Testis (tissue), 2 donors: ENCODE measurements at regions not wholly inside any gene's neighbourhood (a gene's known extent, or its start where the extent isn't known, plus 50 kb on each side); places are given as distances from the start of the nearest gene placed in this dataset.
"Not testable (repeated sequence)": the region's sequence is repeated elsewhere in the genome, so short reads cannot be mapped to it uniquely, and the experiment has no call there.

Source experiments
- DNase-seq: peaks from one replicate; pipeline ENCODE4 v3.0.0-alpha.2; 2019
- H3K27ac ChIP-seq, 2 donors: fragments of 200-600 bp; sonication (generic); one replicate each; pipeline ENCODE4 v1.5.1; 2019
- H3K27me3 ChIP-seq: fragments of 200-600 bp; sonication (generic); one replicate; pipeline ENCODE4 v1.5.1; 2019
- H3K36me3 ChIP-seq: fragments of 200-600 bp; sonication (generic); one replicate; pipeline ENCODE4 v1.5.1; 2017; ENCODE audit warnings: low read depth; ENCODE audit errors: missing control alignments
- H3K4me1 ChIP-seq: fragments of 200-600 bp; sonication (generic); one replicate; pipeline ENCODE4 v1.5.1; 2019
- H3K4me3 ChIP-seq, 2 donors: fragments of 200-600 bp; sonication (generic); one replicate each; pipeline ENCODE4 v1.5.1; 2017 to 2019
- H3K9me3 ChIP-seq: fragments of 200-600 bp; sonication (generic); one replicate; pipeline ENCODE4 v1.5.1; 2017
- CTCF ChIP-seq, 3 experiments: fragments of 450-650 bp in 2 of 3; fragments of 200-600 bp in 1 of 3; sonication (generic) in 1 of 3; IDR thresholded peaks; one replicate each; pipeline ENCODE4 v1.5.1; 2016 to 2019; ENCODE audit warnings: antibody characterized with exemption in 3 of 3, mild to moderate bottlenecking in 2 of 3, moderate library complexity in 1 of 3
- POLR2A ChIP-seq: fragments of 450-650 bp; IDR thresholded peaks from one replicate; pipeline ENCODE4 v1.6.1; 2017; ENCODE audit warnings: antibody characterized with exemption, mild to moderate bottlenecking, moderate library complexity
- WGBS, 2 donors: methylation state at CpG; one replicate each; pipeline ENCODE4 v1.1.5; 2018; 5-methylcytosine and 5-hydroxymethylcytosine counted together
- intact Hi-C: fragments of 100-400 bp; cut with DNase I; formaldehyde crosslinking; loops from one replicate; pipeline ENCODE4 v1.15.1; 2023; ENCODE audit warnings: low total_unique reads

DNA sequence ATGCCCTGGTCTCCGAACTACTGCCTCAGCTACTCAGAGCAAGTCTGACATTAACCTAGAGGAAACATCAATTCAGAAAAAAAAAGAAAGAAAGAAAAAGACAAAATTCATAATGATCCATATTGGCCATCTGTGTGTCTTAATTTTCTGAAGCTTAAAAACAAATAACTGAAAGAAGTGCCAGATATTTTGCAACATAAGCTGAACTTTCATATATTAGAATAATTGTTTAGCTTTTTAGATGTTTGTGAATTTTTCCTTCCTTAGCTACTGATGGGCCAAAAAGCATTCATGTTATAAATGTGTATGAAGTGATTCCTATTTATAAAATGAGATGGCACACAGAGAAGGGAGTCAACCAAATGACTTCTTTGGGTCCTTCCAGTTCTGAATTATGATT, 555.0 kb upstream of the CHAC2 start:
- TF ChIP-seq CTCF (IDR thresholded peaks at IDR 0.05): no peak
- WGBS, 2 donors: 41 to 90% methylated on average over 1 of the region's 1 CpG
- DNase-seq: no peak
- no peaks in the 10 kb centered on the region for H3K36me3 ChIP-seq
- H3K9me3 ChIP-seq: no peaks in the 10 kb centered on the region
- no peaks in the 10 kb centered on the region for H3K4me1 ChIP-seq
- intact Hi-C loops: no loop called here
- no peaks in the 10 kb centered on the region for H3K27me3 ChIP-seq
- no peak overlapping the region for H3K4me3 ChIP-seq
- no peak overlapping the region for H3K27ac ChIP-seq

DNA sequence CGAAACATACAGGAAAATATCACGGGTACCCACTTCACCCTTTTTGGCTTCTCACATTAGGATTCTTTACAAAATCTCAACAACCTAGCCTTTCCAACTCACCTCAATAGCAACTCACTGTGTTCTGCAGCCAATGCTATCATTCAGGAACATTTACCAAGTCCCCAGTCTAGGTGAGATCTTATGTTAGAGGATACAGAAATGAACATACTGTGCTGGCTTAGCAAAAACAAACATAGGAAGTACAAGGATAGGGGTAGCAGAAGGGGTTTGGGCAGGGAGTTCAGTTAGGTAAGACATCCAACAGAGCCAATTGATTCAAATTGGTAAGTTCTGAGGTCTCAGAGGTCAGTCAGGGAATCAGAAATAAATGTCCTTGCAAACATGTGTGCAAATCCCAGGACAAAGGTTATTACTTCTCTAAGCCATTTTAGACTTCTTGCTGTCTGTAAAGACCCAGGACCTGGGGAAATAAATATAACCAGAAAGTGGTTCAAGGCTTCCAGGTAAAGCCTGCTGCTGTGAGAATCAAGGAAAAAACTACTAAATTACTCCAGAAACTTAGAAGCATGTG, 556.3 kb upstream of the CHAC2 start:
- Histone ChIP-seq H3K27me3 (no peaks in the 10 kb centered on the region), H3K4me3 (no peak overlapping the region), H3K27ac (no peak overlapping the region), H3K9me3 (no peaks in the 10 kb centered on the region), H3K36me3 (no peaks in the 10 kb centered on the region), H3K4me1 (no peaks in the 10 kb centered on the region)
- no peak for DNase-seq
- TF ChIP-seq POLR2A (no peak), CTCF (IDR thresholded peaks at IDR 0.05) (no peak)
- WGBS, 2 donors: 87 to 89% methylated on average over 2 of the region's 2 CpGs
- intact Hi-C loops: no loop called here

DNA sequence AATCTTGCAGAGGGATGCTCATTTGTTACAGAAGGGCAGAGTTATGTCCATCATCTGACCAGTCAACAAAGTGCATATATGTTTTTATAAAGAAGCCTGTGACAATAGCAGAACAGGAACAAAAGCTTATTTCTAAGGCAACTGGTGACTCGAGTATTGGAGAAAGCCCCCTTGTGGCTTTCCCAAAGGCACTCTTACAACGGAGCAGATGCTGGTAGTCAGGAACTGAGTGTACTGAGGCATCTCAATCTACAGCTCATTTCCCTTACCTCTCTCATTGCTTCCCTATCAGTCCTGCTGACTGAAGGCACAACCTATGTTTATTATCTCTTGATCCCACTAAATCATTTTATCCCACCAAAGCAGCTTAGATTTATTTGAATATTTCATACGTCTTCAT, 557.1 kb upstream of the CHAC2 start:
- no peaks in the 10 kb centered on the region for H3K36me3 ChIP-seq
- no peak for DNase-seq
- H3K4me1 ChIP-seq: no peaks in the 10 kb centered on the region
- H3K4me3 ChIP-seq: no peak overlapping the region
- no peaks in the 10 kb centered on the region for H3K27me3 ChIP-seq
- 37 to 45% methylated on average over 3 of the region's 3 CpGs for WGBS, 2 donors
- H3K27ac ChIP-seq: no peak overlapping the region
- TF ChIP-seq CTCF (IDR thresholded peaks at IDR 0.05) (no peak), POLR2A (no peak)
- H3K9me3 ChIP-seq: no peaks in the 10 kb centered on the region
- intact Hi-C loops: no loop called here

- Histone ChIP-seq H3K36me3 (no peaks in the 10 kb centered on the region), H3K9me3 (no peaks in the 10 kb centered on the region), H3K27ac (no peak overlapping the region), H3K4me1 (no peaks in the 10 kb centered on the region), H3K4me3 (no peak overlapping the region), H3K27me3 (no peaks in the 10 kb centered on the region)
- DNase-seq: no peak
- WGBS, 2 donors: 46 to 60% methylated on average over 5 of the region's 5 CpGs
- intact Hi-C loops: no loop called here
- TF ChIP-seq POLR2A (no peak), CTCF (IDR thresholded peaks at IDR 0.05) (no peak)
These were observed 557.7 kb upstream of the CHAC2 start for GRCh38 chr2:53209679-53210458.

- intact Hi-C loops: no loop called here
- Histone ChIP-seq H3K4me3 (no peak overlapping the region), H3K36me3 (no peaks in the 10 kb centered on the region), H3K9me3 (no peaks in the 10 kb centered on the region), H3K27ac (no peak overlapping the region), H3K27me3 (no peaks in the 10 kb centered on the region), H3K4me1 (no peaks in the 10 kb centered on the region)
- no peak for TF ChIP-seq POLR2A
- no peak for TF ChIP-seq CTCF (IDR thresholded peaks at IDR 0.05)
- DNase-seq: no peak
- 79% methylated on average over 4 of the region's 4 CpGs for WGBS, 2 donors
These were observed 558.8 kb upstream of the CHAC2 start for GRCh38 chr2:53208815-53209214.

DNA sequence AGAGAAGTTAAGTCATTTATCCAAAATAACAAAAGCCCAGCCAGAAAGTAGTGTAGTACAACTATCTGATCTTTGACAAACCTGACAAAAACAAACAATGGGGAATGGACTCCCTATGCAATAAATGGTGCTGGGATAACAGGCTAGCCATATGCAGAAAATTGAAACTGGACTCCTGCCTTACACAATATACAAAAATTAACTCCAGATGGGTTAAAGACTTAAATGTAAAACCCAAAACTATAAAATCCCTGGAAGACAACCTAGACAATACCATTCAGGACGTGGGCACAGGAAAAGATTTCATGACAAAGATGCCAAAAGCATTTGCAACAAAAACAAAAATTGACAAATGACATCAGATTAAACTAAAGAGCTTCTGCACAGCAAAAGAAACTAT, 561.4 kb upstream of the CHAC2 start:
- DNase-seq, intact Hi-C loops, H3K9me3 ChIP-seq, H3K4me3 ChIP-seq, H3K36me3 ChIP-seq, H3K27me3 ChIP-seq, H3K4me1 ChIP-seq, H3K27ac ChIP-seq: not testable (repeated sequence)
- WGBS, 2 donors: 80 to 90% methylated on average over 1 of the region's 1 CpG
